Dermis blood vessel endothelial cell (primary cell): ENCODE measurements at regions not wholly inside any gene's neighbourhood (a gene's known extent, or its start where the extent isn't known, plus 50 kb on each side); places are given as distances from the start of the nearest gene placed in this dataset.

Experiments
- DNase-seq: peaks from one replicate; pipeline ENCODE4 v3.0.0; 2010

GRCh38 chr2:8224347-8225190 is 457.3 kb upstream of the ID2 start:
- no peak for DNase-seq

DNA sequence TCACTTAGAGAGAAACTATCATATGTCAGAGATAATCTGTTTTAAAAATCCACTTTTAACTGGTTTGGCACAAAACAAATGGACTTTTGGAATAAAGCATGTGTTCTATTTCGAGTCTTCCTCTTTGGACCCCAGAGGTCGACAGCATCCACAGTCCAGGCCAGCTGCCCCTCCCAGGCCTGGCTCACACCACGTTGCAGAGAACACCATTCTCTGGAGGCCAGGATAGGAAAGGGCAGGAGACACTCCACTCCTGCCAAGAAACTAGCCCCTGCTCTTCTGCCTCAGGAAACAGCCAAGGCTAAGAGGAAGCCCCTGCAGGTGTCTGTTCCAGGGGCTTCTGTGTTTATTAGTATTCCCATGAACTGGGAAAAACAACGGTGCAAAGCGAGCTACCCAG is 456.6 kb upstream of the ID2 start:
- DNase-seq: no peak

- DNase-seq: no peak
Observed at GRCh38 chr2:8225798-8226197, 456.1 kb upstream of the ID2 start.

- DNase-seq: no peak
Observed at GRCh38 chr2:8229546-8229986, 452.3 kb upstream of the ID2 start.

DNA sequence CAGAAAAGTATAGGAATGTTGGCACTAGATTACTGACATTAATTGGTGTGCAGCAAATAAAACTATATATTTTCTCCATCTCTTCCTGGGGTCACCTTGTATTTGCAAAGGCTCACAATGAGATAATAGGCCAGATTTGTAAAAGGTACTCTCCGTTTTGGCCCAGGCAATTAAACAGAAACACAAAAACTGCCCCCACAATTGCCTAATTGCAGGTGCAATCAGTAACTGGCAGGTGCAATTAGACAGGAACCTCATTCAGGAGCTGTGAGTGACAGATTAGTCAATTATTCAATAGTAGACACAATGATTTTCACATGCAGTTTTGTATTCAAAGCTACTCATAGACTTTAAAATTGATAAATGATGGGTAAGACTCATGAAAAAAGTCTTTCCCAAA is 451.4 kb upstream of the ID2 start:
- no peak for DNase-seq

DNA sequence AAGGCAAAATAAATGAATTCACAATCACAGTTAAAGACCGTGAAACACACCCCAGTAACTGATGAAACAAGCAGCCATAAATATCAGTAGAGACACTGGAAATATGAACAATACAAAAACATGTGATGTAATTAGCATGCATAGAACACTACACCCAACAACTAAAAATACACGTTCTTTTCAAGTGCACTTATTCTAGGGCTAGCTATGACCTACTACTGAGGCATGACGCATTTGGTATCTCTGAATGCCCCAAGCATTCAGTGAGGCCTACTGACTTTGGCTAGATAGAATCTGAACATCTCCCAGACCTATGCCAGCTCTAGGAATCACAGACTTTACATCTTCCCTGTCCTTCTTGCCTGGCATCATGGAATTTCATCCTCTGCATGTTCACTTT is 450.0 kb upstream of the ID2 start:
- DNase-seq: no peak

DNA sequence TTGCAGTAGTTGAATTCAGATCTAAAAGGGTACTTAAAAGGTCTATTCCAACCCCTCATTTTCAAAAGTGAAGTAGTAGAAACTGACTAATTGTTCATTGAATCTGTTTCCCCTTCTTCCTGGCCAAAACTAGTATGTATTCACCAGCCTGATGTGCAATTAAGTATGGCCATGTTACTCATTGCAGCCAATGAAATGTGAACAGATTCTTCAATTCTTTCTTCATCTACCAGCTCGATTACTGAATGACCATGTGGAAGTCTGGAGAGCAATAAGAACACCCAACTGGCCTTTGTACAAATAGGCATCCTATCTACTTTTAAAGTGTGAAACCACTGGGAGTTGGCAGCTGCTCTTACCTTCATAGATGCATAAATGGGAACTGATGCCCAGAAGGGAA is 449.0 kb upstream of the ID2 start:
- no peak for DNase-seq

GRCh38 chr2:8234253-8234652 is 447.6 kb upstream of the ID2 start:
- DNase-seq: no peak

- DNase-seq: no peak
Observed at GRCh38 chr2:8234757-8235374, 447.0 kb upstream of the ID2 start.

DNA sequence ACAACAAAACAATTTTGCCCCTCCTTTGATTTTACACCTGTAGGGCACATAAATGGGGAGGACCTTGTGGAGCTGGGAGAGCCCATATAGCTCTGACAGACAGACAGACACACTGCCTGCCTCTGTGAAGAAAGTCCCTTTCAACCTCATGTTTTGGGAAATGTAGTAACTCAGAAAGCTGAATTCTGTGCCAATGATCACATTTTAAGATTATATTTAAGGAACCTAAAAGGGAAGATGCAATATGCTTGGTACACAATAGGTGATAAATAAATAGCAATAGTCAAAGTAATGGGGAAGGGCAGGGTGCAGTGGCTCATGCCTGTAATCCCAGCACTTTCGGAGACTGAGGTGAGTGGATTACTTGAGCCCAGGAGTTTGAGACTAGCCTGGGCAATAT is 446.4 kb upstream of the ID2 start:
- DNase-seq: no peak

DNA sequence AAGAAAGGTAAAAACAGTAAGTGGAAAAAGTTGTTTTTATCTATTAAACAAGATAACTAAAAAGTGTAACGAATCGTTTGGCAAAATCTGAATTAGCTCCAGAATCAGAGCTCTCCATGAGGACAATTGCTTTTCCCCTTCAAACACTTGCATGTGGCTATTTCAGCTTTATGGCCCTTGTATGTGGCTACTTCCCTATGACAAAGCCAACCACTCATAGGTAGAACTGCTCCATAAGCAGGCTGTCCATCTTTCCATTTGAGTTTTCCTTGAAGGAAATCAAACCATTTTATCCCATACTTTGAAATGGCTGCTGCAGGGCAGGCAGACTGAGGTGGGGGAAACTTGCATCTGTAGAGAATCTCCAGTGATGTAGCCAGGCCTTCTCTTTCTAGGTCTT is 445.5 kb upstream of the ID2 start:
- no peak for DNase-seq

- no peak for DNase-seq
Observed at GRCh38 chr2:8238521-8239230, 443.2 kb upstream of the ID2 start.

DNA sequence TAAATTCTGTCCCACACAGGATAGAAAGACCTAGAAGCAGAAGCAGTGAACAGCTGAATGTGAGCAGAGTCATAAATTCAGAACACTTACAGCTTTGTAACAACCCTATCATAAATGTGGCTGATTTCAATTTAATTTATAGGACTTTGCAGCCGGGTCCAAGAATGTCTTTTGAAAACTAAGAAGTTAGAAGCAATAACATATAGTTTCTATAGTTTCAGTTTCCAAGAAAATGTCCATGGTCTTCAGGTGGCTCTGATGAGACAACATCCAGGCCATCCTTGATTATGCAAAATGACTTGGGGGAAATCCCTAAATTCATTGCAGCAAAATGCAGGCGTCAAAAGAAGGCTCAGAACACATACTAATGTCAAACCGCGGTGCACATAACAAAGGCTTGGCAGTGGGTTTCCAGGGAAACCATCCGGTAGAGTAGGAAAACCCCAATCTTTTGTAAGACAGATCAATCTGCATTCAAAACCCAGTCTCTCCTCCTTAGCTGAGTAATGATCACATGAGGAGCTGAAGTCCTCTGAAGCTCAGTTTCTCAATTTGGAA is 442.2 kb upstream of the ID2 start:
- DNase-seq: no peak

GRCh38 chr2:8241317-8241716 is 440.5 kb upstream of the ID2 start:
- no peak for DNase-seq

- no peak for DNase-seq
Observed at GRCh38 chr2:8242739-8243138, 439.1 kb upstream of the ID2 start.

GRCh38 chr2:8243748-8244400 is 438.0 kb upstream of the ID2 start:
- DNase-seq: no peak

DNA sequence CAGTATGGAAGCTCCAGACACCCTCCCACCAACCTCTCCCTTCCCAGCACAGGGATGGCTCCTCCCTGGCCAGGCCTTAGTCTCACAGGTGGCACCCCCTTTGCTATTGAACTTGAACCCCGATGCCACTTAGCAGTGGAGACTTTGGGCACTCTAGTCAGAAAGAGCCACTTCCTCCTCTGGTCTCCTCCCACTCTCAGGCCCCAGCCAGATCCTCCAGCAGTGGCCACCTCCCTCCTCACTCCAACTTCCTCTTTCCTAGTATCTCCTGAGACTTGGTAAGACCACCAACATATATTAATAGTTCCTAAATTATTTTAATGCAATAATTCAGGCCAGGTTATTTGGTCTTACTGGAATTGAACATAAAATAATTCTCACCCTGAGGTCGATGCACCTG is 437.2 kb upstream of the ID2 start:
- no peak for DNase-seq

DNA sequence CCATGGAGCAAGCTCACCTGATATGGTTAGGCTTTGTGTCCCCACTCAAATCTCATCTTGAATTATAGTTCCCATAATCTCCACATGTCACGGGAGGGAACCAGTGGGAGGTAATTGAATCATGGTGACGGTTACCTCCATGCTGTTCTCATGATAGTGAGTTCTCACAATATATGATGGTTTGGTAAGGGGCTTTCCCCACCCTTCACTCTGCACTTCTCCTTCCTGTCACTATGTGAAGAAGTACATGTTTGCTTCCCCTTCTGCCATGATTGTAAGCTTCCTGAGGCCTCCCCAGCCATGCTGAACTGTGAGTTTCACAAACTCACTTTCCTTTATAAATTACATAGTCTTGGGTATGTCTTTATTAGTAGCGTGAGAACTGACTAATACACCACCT is 435.7 kb upstream of the ID2 start:
- no peak for DNase-seq

GRCh38 chr2:8247905-8248622 is 433.8 kb upstream of the ID2 start:
- no peak for DNase-seq

- DNase-seq: no peak
Observed at GRCh38 chr2:8248623-8248957, 433.3 kb upstream of the ID2 start.

DNA sequence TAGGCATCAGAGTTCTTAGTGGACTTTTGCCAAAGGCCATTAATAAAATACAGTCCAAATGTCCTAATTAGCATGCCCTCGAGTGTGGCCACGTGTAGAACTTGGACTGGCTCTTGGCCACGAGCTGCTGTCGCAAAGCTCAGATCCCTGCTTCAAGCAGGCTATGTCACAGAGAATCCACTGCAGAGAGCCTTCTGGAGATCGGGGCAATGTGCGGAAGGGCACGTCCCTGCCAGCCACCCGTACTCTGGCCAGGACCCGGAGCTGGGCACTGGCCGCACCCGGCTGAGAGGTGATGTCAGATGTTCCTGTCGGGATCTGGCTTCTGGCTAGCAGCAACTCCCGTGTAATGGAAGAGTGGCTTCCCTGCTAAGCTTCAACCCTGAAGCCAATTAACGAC is 432.7 kb upstream of the ID2 start:
- DNase-seq: no peak

DNA sequence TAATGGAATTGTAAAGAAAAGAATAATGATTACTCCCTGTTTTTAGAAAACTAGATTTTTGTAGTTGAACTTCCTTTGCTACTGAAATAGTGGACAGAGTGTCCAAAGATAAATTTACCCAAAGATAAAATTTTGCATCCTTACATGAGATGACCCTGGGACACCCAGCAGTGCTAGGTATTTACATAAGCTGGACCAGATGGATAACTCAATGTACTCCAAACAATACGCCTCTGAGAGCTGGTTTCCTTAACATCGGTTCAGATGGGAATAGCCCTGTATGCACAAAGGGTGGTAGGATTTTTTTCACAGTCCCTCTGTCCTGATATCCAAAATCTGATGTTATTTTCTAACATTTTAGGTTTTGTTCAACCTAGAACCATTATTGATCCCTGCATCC is 432.1 kb upstream of the ID2 start:
- DNase-seq: no peak
